NB4 (cell line): ENCODE measurements at regions not wholly inside any gene's neighbourhood (a gene's known extent, or its start where the extent isn't known, plus 50 kb on each side); places are given as distances from the start of the nearest gene placed in this dataset.

Experiments used
- MYC ChIP-seq: IDR thresholded peaks from 2 replicates; pipeline ENCODE4 v1.6.1; 2011; ENCODE audit warnings: low read depth, low read length
- POLR2A ChIP-seq: IDR thresholded peaks from 2 replicates; pipeline ENCODE4 v1.6.1; 2011; ENCODE audit warnings: mild to moderate bottlenecking; ENCODE audit not compliant: insufficient read length; ENCODE audit errors: extremely low read depth
- TF ChIP-seq, protein P1 (sequence below): IDR thresholded peaks from one replicate; pipeline ENCODE4 v1.5.1; 2012; ENCODE audit warnings: low read depth, low read length
- TF ChIP-seq, protein P2 (sequence below): IDR thresholded peaks from 2 replicates; pipeline ENCODE4 v1.6.1; 2011; ENCODE audit warnings: low read depth, low read length

DNA sequence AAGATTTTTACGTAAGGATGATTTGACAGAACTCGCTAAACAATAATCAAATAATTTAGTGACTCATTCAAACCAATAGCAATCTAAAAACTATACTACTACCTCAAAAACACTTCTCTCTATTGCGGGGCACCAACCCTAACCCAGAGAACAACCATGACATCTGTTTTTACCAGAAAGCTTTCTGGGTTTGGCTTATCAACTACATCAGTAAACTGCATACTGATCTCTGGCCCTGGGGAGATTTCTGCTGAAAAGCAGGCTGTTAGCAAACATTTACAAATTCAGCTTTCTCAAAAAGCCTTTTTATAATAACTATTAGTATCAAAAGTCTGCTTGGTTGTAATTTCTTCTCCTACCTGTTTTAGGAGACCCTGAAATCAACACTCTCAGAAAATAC, 144.5 kb upstream of the ZWINT start:
- TF ChIP-seq, protein P1, sequence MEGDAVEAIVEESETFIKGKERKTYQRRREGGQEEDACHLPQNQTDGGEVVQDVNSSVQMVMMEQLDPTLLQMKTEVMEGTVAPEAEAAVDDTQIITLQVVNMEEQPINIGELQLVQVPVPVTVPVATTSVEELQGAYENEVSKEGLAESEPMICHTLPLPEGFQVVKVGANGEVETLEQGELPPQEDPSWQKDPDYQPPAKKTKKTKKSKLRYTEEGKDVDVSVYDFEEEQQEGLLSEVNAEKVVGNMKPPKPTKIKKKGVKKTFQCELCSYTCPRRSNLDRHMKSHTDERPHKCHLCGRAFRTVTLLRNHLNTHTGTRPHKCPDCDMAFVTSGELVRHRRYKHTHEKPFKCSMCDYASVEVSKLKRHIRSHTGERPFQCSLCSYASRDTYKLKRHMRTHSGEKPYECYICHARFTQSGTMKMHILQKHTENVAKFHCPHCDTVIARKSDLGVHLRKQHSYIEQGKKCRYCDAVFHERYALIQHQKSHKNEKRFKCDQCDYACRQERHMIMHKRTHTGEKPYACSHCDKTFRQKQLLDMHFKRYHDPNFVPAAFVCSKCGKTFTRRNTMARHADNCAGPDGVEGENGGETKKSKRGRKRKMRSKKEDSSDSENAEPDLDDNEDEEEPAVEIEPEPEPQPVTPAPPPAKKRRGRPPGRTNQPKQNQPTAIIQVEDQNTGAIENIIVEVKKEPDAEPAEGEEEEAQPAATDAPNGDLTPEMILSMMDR, result no peak
- TF ChIP-seq, protein P2, sequence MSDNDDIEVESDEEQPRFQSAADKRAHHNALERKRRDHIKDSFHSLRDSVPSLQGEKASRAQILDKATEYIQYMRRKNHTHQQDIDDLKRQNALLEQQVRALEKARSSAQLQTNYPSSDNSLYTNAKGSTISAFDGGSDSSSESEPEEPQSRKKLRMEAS, result no peak
- no peak for TF ChIP-seq POLR2A
- no peak for TF ChIP-seq MYC
